A549 (cell line): ENCODE measurements at regions not wholly inside any gene's neighbourhood (a gene's known extent, or its start where the extent isn't known, plus 50 kb on each side); places are given as distances from the start of the nearest gene placed in this dataset.

Experiments used
- ATAC-seq, 2 experiments: fragments of 200-7000 bp in 1 of 2; fragments of >200 bp in 1 of 2; cut with Nextera tagmentation in 1 of 2; cut with Tn5 transposase in 1 of 2; 3 replicates each; pipeline versions ENCODE4 v1.8.0 to v1.9.1; 2018 to 2020; ENCODE audit warnings: mild to moderate bottlenecking in 1 of 2, moderate library complexity in 1 of 2
- CTCF ChIA-PET: fragments of 300-600 bp; sonication (Branson Sonifier 250); formaldehyde crosslinking; extraction: SDS; loops from one replicate; lab custom pipeline; 2021; ENCODE audit warnings: antibody characterized with exemption, inconsistent platforms; lab: Yijun Ruan, JAX
- POLR2A ChIA-PET: fragments of 350-600 bp; formaldehyde crosslinking; extraction: SDS; loops from one replicate; lab custom pipeline; 2021; ENCODE audit warnings: antibody characterized with exemption, inconsistent platforms; lab: Yijun Ruan, JAX
- DNase-seq, 2 experiments: peaks; one replicate each; pipeline versions ENCODE4 v3.0.0 to v3.0.0-alpha.2; 2011 to 2016; ENCODE audit warnings: low read depth in 1 of 2, low spot score in 1 of 2
- FAIRE-seq: peaks from 2 replicates; lab custom pipeline; 2011; peaks lifted over from hg19 to GRCh38; lab: Jason Lieb, UNC
- H3K27ac ChIP-seq, 2 experiments: fragments of >200 bp; sonication (Bioruptor Twin); formaldehyde crosslinking; 3 replicates each; pipeline ENCODE4 v1.5.1; 2016 to 2017
- H3K4me1 ChIP-seq: fragments of >200 bp; sonication (Bioruptor Twin); formaldehyde crosslinking; 3 replicates; pipeline ENCODE4 v1.6.1; 2016
- H3K4me2 ChIP-seq: fragments of >200 bp; sonication (Bioruptor Twin); formaldehyde crosslinking; 3 replicates; pipeline ENCODE4 v1.6.1; 2016
- H3K4me3 ChIP-seq: fragments of >200 bp; sonication (Bioruptor Twin); formaldehyde crosslinking; 3 replicates; pipeline ENCODE4 v1.5.1; 2016
- H3K9me3 ChIP-seq: fragments of >200 bp; sonication (Bioruptor Twin); formaldehyde crosslinking; 3 replicates; pipeline ENCODE4 v1.6.1; 2016
- ATOH8 ChIP-seq: fragments of 250-450 bp; sonication (Bioruptor Pico); IDR thresholded peaks from 2 replicates; pipeline ENCODE4 v1.5.0; 2020; ENCODE audit warnings: low read depth, mild to moderate bottlenecking, moderate library complexity
- BHLHE40 ChIP-seq: IDR thresholded peaks from 2 replicates; pipeline ENCODE4 v1.6.1; 2012; ENCODE audit warnings: low read depth, low read length, inconsistent platforms
- CBX2 ChIP-seq: fragments of 200-600 bp; sonication (generic); IDR thresholded peaks from 2 replicates; pipeline ENCODE4 v1.6.1; 2016; ENCODE audit warnings: low read depth, mild to moderate bottlenecking, borderline replicate concordance
- CTCF ChIP-seq: fragments of >200 bp; sonication (Bioruptor Twin); formaldehyde crosslinking; IDR thresholded peaks from 3 replicates; pipeline ENCODE4 v1.5.1; 2016
- E2F6 ChIP-seq: IDR thresholded peaks from 2 replicates; pipeline ENCODE4 v1.6.1; 2012; ENCODE audit warnings: low read depth, borderline replicate concordance
- EHF ChIP-seq: fragments of 250-450 bp; sonication (Bioruptor Pico); IDR thresholded peaks from 2 replicates; pipeline ENCODE4 v1.5.0; 2020; ENCODE audit warnings: mild to moderate bottlenecking
- EHMT2 ChIP-seq: fragments of 200-600 bp; sonication (generic); IDR thresholded peaks from 2 replicates; pipeline ENCODE4 v1.6.1; 2016; ENCODE audit warnings: antibody characterized with exemption, low read depth, mild to moderate bottlenecking, moderate library complexity
- EP300 ChIP-seq, 2 experiments: fragments of >200 bp; sonication (Bioruptor Twin); formaldehyde crosslinking; IDR thresholded peaks; 2 replicates in 1 of 2; 3 replicates in 1 of 2; pipeline ENCODE4 v1.6.1; 2016 to 2017
- FOSB ChIP-seq: fragments of 250-450 bp; sonication (Bioruptor Pico); IDR thresholded peaks from 2 replicates; pipeline ENCODE4 v1.5.0; 2020; ENCODE audit warnings: mild to moderate bottlenecking, moderate library complexity
- HDAC2 ChIP-seq: fragments of 200-600 bp; sonication (generic); IDR thresholded peaks from 2 replicates; pipeline ENCODE4 v1.6.1; 2016
- HEYL ChIP-seq: fragments of 250-450 bp; sonication (Bioruptor Pico); IDR thresholded peaks from 2 replicates; pipeline ENCODE4 v1.8.0; 2021; ENCODE audit warnings: mild to moderate bottlenecking, moderate library complexity
- JUN ChIP-seq, 2 experiments: fragments of >200 bp; sonication (Bioruptor Twin); formaldehyde crosslinking; IDR thresholded peaks; 2 replicates in 1 of 2; 3 replicates in 1 of 2; pipeline ENCODE4 v1.6.1; 2016 to 2017
- KDM1A ChIP-seq: fragments of 200-600 bp; sonication (generic); IDR thresholded peaks from 2 replicates; pipeline ENCODE4 v1.6.1; 2016; ENCODE audit warnings: low read depth, mild to moderate bottlenecking
- MYC ChIP-seq: IDR thresholded peaks from 2 replicates; pipeline ENCODE4 v1.6.1; 2012; ENCODE audit warnings: mild to moderate bottlenecking, inconsistent platforms, low read length, improper control_type of control experiment, borderline replicate concordance
- NFE2L2 ChIP-seq: fragments of 150-350 bp; conservative IDR thresholded peaks from 2 replicates; pipeline ENCODE4 v1.6.1; 2014; ENCODE audit warnings: low read length
- NPAS2 ChIP-seq: fragments of 250-450 bp; sonication (Bioruptor Pico); IDR thresholded peaks from 2 replicates; pipeline ENCODE4 v1.8.0; 2022; ENCODE audit warnings: mild to moderate bottlenecking, moderate library complexity, borderline replicate concordance
- POLR2AphosphoS2 ChIP-seq: conservative IDR thresholded peaks from 2 replicates; pipeline ENCODE4 v1.6.1; 2012; ENCODE audit warnings: low read length, improper control_type of control experiment, inconsistent platforms
- RFX5 ChIP-seq: fragments of 450-650 bp; IDR thresholded peaks from 2 replicates; pipeline ENCODE4 v1.7.1; 2014; ENCODE audit warnings: antibody characterized with exemption, mild to moderate bottlenecking, moderate library complexity
- USF2 ChIP-seq: fragments of 450-650 bp; IDR thresholded peaks from 2 replicates; pipeline ENCODE4 v1.6.1; 2014; ENCODE audit warnings: antibody characterized with exemption
- ZSCAN20 ChIP-seq: fragments of 250-450 bp; sonication (Bioruptor Pico); IDR thresholded peaks from 2 replicates; pipeline ENCODE4 v1.8.0; 2022; ENCODE audit warnings: mild to moderate bottlenecking, moderate library complexity
- WGBS: methylation state at CpG from one replicate; pipeline ENCODE4 v1.1.6; 2017; ENCODE audit errors: missing lambda C conversion rate; 5-methylcytosine and 5-hydroxymethylcytosine counted together
- TF ChIP-seq, protein P1 (sequence below): fragments of 250-450 bp; sonication (Bioruptor Pico); IDR thresholded peaks from 2 replicates; pipeline ENCODE4 v1.5.0; 2021; ENCODE audit warnings: mild to moderate bottlenecking, moderate library complexity, borderline replicate concordance

- Histone ChIP-seq H3K4me3 (no peak overlapping the region), H3K4me2 (no peak overlapping the region), H3K4me1 (no peaks in the 10 kb centered on the region), H3K27ac (no peak overlapping the region), H3K9me3 (no peaks in the 10 kb centered on the region)
- ChIA-PET CTCF (no interaction called here), POLR2A (no interaction called here)
- no peak for DNase-seq
- FAIRE-seq = no peak
- no peak for ATAC-seq
- WGBS = 6% methylated on average over 1 of the region's 1 CpG
- TF ChIP-seq ZSCAN20 (CRISPR knock-in tag) (no peak), CBX2 (no peak), EHF (CRISPR knock-in tag) (no peak), BHLHE40 (no peak)
Observed at GRCh38 chr21:17059936-17060335, 452.9 kb upstream of the CXADR start.

DNA sequence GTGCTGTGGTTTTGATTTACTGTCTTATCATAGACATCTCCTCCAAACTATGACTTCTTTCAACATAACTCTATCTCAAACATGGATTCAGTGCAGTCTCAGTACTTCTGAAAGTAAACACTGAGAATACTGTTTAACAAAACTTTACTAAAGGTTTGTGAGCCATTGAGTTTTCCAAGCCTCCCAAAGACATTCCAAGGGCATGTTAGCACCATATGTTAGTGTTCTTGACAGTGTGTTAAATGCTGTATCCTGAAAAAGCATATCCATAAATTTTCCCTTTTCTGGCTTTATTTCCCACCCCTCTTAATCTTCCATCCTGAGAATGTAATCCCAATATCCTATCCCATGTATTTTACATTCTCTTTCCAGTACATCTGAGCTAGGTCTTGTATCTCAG is 446.8 kb upstream of the CXADR start:
- ChIA-PET POLR2A (no interaction called here), CTCF (no interaction called here)
- H3K4me3 ChIP-seq = no peak overlapping the region
- no peak for DNase-seq
- no peak overlapping the region for H3K27ac ChIP-seq
- FAIRE-seq = no peak
- no peaks in the 10 kb centered on the region for H3K4me1 ChIP-seq
- no peaks in the 10 kb centered on the region for H3K9me3 ChIP-seq
- no peak overlapping the region for H3K4me2 ChIP-seq
- no peak for ATAC-seq
- TF ChIP-seq E2F6 (no peak), NFE2L2 (no peak), MYC (no peak), ATOH8 (CRISPR knock-in tag) (no peak), POLR2AphosphoS2 (no peak), KDM1A (no peak), EHMT2 (no peak), RFX5 (no peak), FOSB (CRISPR knock-in tag) (no peak), NPAS2 (CRISPR knock-in tag) (no peak), CTCF (no peak), CBX2 (no peak)
- TF ChIP-seq, protein P1, sequence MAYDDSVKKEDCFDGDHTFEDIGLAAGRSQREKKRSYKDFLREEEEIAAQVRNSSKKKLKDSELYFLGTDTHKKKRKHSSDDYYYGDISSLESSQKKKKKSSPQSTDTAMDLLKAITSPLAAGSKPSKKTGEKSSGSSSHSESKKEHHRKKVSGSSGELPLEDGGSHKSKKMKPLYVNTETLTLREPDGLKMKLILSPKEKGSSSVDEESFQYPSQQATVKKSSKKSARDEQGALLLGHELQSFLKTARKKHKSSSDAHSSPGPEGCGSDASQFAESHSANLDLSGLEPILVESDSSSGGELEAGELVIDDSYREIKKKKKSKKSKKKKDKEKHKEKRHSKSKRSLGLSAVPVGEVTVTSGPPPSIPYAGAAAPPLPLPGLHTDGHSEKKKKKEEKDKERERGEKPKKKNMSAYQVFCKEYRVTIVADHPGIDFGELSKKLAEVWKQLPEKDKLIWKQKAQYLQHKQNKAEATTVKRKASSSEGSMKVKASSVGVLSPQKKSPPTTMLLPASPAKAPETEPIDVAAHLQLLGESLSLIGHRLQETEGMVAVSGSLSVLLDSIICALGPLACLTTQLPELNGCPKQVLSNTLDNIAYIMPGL (CRISPR knock-in tag) = no peak
- TF ChIP-seq, all 56 proteins: peak for 0

GRCh38 chr21:17071093-17071492 is 441.8 kb upstream of the CXADR start:
- POLR2A ChIA-PET = no interaction called here

More at GRCh38 chr21:17071093-17071492, 441.8 kb upstream of the CXADR start:
- DNase-seq (no peak), ATAC-seq (no peak), FAIRE-seq (no peak)
- TF ChIP-seq EP300 (IDR thresholded peaks at IDR 0.05) (no peak), HEYL (CRISPR knock-in tag) (no peak), USF2 (no peak), HDAC2 (no peak), JUN (IDR thresholded peaks at IDR 0.05) (no peak), ATOH8 (CRISPR knock-in tag) (no peak)
- Histone ChIP-seq H3K4me2 (no peak overlapping the region), H3K27ac (no peak overlapping the region), H3K4me3 (no peak overlapping the region), H3K9me3 (no peaks in the 10 kb centered on the region), H3K4me1 (no peaks in the 10 kb centered on the region)
- WGBS = 37% methylated on average over 3 of the region's 3 CpGs
- CTCF ChIA-PET = no interaction called here
